MV-4-11 (cell line): ENCODE measurements at regions not wholly inside any gene's neighbourhood (a gene's known extent, or its start where the extent isn't known, plus 50 kb on each side); places are given as distances from the start of the nearest gene placed in this dataset.

Source experiments
- DNase-seq: peaks from one replicate; lab custom pipeline; 2025; lab: John Stamatoyannopoulos, UW

DNA sequence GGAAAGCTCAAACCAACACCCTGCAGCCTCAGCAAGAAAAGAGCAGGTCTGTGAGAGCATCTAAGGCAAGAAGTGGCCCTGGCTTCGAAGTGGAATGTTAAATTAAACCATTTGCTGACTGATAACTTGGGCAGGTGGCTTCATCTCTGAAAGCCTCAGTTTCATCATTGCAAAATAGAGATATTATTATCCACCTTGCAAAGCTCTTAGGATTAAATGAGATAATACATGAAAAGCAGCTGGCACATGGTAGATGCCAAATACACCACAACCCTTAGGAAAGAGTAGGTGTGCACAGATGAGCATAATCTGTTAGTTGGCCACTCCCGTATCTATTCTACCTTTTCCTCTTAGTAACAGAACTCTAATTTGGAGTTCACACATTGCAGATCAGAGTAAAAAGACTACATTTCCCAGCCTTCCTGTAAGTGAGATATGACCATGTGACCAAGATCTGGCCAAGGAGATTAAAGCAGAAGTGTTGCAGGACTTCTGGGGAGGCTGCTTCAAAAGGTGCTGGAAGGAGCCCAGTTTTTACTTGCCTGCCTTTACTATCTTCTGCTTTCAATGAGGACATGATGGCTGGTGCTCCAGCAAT lies 288.7 kb downstream of the SOX9 start:
- DNase-seq = peak; percentile 57

DNA sequence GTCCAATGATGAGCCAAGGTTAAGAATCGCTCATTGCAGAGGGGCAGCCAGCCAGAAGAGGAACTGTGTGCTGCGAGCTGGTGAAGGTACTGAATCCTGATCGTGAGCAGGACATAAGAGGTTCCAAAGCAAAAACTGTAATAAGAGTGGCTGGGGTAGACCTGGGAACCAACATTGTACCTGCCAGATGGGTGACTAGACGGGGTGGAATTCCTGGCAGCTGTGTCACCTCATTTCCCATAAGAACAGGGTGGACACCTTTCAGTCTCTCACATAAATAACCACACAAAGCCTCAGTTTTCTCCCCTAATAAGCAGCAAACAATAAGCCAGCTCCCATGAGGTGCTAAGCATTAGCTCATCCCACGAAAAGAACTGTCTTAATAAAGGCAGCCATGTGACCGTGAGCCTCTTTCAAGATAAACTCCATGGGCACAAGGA lies 290.3 kb downstream of the SOX9 start:
- DNase-seq = no peak

DNA sequence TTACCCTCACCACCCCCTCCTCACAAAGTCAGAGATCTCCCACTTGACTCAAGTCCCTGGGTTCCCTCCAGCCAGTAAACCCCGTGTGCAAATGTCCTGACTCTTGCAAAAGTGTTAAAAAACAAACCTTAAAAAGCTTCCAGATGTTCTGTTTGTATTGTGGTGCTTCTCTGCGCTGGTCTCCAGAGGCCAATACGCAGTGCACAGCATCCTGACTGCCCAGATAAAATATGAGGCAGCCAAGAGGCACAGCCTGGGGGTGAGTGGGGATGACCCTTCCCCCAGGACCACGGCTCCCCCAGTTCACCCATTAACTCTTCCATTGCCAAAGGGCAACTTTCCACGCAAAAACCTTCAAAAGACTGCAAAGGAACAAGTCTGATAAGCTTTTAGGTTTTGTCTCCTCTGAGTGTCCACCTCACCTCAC lies 291.8 kb downstream of the SOX9 start:
- DNase-seq = no peak

DNA sequence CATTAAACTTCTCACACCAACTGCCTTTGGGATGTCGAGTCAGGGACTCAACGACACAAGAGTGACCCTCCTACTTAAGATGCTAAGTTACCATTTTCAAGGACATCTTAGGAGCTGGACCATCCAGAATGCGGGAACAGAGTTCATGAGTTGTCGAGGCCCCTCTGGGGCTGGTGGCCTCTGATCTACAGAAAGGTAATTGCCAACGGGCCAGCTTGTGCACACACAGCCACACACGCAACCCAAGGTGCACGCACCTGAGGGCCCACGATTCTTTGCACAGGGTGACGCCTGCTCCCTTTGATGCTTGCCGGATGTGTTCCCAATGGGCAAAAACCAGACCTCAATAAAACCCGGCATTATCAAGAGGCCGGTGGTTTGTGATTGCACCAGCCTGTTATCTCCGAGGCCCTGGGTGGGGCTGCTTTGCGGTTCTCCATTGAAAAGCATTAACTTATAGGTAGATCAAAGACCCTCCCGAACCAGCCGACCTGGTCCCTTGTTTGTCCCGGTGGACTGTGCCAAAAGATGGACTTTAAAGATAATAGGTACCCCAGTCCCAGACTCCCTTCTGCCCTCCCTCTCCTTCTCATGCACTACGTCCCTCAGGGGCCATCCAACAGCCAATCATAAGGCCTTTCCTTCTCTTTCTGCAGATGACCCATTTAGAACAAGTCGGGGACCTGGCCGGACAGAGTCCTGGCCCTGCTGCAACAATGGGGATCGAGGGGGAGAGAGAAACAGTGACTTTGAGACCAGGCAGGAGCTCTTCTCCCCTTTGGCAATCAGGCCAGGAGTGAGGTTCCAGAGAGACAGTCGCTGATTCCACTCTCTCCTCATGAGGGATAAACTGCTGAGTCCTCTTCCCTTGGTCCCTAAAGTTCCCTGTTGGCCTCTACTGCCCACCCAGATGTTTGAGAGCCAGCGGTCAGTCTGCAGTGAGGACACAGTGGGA lies 292.5 kb downstream of the SOX9 start:
- no peak for DNase-seq

DNA sequence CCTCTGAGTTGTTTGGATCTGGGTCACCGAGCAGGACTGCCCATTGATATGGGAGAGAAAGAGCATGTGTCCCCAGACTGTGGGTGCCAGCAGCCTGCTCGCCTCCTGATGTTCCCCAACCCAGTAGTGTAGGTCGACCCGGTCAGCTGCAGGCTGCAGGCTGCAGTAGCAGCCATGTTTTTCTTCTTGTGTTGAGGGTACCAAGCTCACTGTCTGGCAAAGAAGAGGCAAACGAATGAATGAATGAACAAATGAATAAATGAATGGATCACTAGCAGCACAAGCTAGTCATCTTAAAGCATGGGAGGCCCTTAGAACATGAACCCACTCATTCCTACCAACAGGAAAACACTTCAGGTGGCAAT lies 293.2 kb downstream of the SOX9 start:
- DNase-seq = no peak

DNA sequence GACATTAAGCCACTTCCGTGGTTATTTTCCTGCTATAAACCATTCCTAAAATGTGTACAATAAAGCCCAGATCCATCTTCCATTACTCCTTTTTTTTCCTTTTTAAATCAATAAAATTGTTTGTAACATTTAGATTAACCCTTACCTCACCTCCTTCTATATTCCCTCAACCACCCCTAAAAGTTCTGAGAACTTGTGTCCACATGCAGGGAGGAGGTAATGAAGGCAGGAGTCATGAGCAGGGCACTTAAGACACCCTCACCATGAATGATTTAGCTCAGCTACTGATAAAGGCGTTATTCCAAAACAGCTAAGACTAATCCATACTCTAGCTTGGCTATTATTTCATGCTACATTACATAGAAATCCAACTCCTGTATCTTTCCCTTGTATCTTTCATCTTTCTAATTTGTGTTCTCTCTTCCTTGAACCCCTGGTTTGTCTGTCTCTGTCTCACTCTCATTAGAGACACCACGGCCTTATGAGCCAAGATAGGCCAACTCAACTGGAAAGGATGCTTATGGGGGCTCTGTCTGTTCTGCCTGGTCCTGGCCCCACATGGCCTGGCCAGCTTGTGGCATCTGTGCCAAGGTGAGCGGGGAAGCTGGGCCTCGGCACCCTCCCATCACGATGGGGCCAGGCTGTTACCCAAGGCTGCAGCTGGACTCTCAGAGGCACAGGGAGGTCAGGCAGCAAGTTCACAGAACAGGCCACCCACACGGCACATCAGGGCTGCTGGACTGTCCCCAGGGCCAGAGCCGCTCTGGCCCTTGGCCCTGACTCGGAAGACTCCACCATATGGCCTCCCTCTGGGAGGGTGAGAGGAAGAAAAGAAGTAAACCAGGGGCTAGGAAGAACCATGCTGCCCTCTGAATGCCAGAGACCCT lies 294.4 kb downstream of the SOX9 start:
- DNase-seq = no peak

DNA sequence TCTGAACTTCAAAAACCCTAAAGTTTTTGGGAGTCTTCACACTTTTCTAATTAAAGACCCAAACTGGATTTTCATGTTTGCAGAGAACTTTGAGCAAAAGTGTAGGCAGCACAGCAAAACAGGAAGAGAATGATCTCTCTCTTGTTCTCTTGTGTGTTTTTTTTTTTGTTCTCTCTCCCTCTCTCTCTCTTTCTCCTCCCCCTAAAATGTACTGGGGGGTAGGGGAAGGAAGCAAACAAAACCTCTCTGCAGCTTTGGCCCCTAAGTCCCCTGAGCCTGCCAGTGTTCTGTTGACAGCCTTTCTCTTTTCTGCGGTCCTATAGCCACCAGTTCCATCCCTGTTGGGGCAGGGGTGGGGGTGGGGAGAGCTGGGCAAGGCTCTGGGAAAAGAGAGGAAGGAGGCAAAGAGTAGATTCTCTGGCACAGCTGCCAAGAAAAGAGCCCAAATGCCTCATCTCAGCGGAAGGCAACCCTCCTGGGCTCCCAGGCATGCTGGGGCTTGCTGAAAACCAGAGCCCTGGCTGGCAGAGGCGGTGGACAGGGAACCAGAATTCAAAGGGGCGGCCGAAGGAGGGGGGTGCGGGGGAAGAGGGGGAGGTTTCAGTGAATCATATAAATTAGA lies 295.3 kb downstream of the SOX9 start:
- DNase-seq = no peak

DNA sequence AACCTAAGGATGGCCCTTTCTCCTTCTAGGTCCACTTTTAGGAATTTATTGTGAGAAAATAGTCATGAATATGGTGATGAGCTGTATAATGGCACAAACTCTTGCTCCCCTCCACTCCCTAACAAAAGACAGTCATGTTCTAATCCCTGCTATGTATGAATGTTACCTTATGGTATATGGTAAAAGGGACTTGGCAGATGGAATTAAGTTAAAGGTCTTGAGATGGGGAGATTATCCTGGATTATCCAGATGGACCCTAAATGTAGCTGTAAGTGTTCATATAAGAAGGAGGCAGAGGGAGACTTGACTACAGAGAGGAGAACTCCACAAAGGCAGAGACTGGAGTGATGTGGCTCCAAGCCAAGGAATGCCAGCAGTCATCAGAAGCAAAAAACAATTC lies 296.1 kb downstream of the SOX9 start:
- DNase-seq = no peak

DNA sequence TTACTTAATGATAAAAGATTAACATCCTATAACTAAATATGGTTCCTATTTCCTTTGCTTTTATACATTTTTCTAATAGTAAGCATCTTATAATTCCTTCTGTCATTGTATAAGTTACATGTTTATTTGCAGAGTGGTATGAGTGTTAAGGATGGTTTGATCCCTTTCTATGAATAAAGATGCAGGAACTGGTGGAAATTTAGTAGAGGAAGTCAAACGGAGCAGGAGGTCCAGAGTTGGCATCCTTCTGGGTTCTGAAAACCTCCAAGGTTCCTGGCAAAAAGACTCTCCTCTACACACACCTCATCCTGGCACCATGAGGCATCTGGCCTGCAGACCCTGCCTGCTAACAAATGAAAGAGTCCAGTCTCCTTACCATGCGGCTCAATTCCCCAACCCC lies 296.8 kb downstream of the SOX9 start:
- DNase-seq = no peak

DNA sequence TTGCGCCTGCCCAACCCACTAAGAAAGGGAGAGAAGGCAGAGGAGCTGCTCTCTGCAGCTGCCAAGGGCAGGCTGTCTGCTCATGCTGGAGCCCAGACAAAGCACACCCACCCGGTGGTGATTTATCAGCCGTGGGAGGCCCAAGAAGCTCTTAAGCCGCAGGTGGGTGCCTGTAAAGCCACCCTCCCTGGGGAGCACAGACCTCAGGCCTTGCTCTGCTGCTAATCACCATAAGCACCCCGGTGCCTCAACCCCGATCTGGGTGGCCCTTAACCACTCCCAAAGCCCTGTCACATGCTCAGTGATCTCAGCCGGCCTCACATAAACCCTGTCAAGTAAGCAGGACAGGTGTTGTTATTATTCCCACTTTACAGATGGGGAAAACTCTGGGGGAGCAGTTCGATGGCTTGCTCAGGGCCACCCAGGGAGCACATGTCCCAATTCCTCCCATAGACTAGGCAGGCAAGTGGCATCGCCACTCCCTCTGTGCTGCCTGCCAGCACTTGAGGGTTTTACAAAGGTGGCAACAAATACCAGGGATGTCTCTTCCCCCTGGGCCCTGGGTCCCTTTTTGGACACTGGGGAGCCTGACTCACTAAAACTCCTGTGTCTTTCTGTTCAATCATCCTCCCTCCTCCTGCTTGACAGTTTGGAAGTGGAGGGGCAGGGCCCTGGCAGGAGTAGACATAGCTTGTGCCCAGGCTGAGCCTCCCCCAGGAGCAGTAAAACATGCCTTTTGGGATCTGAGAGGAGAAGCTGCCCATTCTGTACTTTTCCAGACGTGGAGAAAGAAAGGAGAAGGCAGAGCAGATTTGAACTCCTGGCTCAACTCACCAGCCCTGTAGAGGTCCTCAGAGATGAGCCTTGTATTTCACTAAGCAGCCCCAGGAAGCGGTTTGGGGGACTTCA lies 299.3 kb downstream of the SOX9 start:
- DNase-seq = no peak

DNA sequence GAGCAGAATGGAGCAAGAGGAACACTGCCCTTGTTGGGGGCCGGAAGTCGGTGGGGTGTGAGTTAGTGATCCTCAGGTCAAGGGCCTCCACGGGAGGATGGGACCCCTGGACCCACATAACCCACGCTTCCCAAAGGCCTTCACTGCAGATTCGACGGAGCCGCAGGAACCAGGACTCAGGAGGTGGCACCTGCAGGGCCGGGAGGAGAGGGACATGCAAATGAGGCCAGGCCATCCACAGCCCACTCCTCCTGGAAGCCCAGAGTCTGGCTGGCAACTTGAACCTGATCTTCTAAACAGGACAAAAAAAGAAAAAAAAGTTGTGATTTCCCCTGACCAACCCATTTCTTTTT lies 299.9 kb downstream of the SOX9 start:
- DNase-seq = no peak

DNA sequence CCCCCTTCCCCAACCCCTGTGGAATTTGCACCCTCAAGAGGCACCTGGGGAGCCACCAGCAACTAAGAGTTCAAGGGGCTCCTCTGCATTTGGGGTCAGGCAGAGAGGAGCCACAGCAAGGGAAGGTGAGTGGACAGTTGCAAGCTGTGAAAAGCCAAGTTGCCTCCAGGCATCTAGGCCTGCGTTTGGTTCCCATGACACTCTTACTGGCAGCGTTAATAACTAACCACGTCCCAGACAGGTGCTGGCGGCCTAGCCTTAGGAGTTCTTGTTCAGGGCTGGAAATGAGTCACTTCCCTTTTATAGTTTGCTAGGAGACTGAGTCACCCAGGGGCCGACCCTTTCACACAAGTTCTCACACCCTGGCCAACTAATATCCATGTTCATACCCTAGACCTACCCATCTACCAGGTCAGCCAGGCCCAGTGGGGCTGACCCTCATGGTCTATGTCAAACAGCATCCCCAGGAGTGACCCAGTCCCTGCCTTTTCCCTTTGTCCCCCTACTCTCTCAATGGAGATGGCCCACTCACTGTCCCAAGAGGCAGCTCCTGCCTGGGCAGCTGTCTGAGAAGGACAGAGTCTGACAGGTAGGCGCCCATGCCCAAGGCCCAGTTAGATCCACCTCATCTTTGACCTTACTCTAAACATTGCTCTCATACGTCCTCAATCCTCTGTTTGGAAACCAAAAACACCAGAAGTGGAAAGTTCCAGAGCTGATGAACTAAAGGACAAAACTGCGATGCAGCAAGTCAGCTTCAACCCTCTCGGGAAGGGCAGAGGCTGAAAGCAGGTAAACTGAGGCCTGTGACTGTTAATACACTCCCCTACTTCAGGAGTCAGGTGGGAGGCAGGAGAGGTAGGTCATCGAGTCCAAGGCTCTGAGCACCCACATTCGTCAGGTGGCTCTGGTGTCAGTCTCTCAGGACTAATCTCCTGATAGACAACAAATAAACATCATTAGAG lies 300.6 kb downstream of the SOX9 start:
- DNase-seq = peak; percentile 81

DNA sequence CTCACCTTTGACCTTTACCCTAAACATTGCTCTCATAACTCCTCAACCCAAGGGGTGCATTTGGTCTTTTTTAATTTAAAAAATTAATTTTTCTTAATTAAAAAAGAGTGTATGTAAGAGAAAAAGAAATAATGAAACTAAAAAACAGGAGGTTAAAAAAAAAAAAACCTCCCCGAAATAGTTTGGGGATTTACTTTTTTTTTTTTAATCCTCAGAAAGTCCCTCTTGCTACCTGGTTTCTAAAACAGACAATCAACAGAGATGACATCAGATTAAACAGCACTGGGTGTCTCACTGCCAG lies 301.3 kb downstream of the SOX9 start:
- no peak for DNase-seq

DNA sequence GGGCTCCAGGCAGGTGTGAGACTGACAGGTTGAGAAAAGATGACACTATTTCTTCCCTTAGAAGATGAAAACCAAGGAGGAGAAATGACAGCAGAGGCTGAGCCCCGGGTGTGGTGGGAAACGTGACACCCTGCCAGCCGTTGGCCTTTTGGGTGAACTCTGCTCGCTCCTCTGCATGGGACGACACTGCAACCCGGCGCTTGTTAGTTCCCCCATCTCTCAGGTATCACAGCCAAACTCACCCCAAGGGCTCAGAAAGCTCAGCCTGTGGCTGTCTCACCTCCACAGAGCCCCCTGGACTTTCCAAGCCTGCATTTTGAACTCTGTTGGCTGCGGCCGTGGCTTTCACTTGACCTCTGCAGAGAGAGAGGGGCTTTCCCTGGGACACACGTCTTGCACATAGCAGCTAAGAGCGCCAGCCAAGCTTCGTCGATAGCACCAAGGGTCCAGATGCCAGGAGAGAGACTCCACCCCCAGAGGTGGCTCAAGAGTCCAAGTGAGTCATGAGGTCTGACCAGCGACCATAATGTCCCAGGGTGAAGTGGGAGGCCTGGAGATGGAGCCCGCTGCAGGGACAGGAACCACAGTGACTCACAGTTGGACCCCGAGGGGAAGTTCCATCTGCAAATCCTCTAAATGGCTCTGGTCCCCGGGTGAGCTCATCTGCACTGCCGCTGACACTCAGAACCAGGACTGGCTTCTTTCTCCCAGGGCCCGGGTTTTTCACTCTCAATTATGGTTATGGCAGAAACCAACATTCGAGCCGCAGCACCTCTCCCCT lies 301.9 kb downstream of the SOX9 start:
- peak; percentile 94 for DNase-seq

DNA sequence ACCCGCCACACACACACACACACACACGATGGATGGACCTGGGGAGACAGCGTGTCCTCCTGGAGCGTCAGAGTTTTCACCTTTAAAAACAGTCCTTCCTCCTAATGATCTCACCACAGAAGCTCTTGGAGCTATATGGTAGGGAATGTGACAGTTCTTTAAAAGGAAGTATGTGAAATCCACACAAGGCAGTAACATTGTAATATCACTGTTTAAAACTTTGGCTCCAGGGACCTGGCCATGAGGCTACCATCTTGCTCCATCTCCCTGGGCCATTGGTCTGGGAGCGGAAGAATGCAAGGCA lies 302.4 kb downstream of the SOX9 start:
- no peak for DNase-seq

DNA sequence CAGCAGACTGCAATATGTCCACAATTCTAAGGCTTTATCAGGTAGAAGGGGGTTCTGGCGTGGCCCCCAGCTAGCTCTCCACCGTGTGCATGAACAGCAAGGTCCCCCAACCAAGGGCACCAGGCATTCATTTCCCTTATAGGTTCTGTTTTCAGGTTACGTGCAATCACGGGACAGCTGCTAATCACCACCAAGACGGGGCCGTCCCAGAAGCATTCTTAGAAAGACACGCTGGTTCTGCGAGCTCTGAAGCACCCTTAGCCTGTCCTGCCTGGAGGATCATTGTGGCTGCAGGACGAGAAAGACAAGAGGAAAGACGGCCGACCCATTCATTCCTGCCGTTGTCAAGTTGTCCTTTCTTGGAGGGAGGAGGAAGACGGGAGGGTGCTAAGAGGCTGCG lies 302.9 kb downstream of the SOX9 start:
- no peak for DNase-seq

DNA sequence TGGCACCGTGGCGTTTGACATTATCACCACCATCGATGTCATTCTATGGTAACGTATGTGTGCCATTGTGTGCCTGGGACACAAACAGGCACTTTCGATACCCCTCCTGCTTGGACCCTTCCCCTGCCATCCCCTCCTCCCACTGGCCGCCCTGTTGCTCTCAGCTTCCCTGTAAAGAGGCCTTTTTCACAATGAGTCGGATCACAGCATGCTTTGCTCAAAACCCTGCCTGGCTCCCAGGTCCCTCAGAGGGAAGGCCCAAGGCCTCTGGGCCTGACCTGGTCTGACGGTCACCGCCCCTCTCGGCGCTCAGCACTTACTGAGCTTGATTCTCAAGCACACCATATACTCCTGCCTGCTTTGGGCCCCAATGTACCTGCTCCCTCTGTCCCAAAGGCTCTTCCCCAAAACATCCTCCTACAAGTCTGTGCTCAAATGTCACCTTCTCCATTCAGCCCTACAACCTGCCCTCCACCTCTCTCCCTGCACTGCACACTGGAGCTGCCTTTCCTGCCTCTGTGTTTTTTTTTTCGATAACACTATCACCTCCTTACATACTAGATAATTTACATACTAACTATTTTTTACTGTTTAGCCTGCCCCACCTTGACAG lies 303.8 kb downstream of the SOX9 start:
- DNase-seq = no peak

DNA sequence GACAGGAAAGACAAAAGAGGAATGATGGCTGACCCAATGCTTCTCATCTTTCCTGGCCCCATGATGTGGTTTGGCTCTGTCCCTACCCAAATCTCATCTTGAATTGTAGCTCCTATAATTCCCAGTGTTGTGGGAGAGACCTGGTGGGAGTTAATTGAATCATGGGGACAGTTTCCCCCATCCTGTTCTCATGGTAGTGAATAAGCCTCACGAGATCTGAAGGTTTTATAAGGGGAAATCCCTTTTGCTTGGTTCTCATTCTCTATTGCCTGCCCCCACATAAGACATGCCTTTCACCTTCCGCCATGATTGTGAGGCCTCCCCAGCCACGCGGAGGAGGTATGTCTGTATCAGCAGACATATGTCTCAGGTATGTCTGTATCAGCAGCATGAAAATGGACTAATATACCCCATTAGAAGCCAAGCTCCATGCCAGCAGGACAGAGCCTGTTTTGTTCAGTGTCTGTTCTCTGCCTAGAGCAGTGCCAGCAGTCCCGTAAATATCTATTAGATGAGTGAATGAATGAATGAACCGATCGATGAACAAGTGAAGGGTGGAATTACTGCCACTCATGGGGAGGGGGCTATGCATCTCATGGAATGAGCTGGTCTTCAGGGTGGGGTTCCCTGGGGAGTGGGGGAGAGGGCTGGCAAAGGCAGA lies 304.4 kb downstream of the SOX9 start:
- DNase-seq = no peak

DNA sequence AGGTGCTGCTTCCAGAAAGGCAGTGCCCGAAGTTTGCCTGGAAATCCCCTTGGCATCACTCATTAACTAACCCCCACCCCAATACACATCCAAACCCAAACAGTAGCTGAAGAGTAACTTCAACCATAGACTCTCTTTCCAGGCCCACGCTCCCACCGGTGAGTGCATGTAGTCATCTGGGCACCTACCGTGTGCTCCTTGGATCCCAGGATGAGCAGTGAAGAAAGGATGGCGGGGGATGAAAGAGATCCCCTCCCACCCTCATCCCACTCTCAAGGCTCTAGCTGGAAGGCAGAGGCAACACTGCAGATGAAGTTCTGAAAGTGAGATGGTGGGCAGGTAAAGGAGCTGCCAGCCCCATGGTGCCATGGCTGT lies 305.0 kb downstream of the SOX9 start:
- DNase-seq = no peak
